ENCODE measurements at regions not wholly inside any gene's neighbourhood (a gene's known extent, or its start where the extent isn't known, plus 50 kb on each side); places are given as distances from the start of the nearest gene placed in this dataset.
"Not testable (repeated sequence)": the region's sequence is repeated elsewhere in the genome, so short reads cannot be mapped to it uniquely, and the experiment has no call there.

DNA sequence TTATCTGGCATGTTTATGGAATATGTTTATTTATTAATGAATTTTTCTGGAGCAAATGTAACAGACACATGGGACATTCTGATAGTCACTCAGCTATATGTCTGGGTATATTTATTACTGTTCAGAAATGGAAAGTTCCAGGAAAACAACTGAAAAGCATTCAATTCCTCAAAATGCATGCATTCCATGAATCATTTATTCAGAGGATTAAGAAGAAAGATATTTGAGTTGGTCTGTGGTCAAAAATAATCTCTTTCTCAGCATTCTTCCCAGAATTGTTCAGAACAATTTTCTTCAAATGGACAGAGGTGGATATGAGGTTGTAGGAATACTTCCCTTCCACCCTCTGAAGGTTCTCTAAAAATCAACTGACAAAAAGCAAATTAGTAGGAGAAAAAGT is 97.6 kb upstream of the ITGB1 start:
- DNase-seq (ENCODE audit: low read depth) = peak; percentile 28
- in situ Hi-C loops (cut with HindIII; ENCODE audit: low sequenced_read_pairs) = no loop called here
- TF ChIP-seq, protein P1, sequence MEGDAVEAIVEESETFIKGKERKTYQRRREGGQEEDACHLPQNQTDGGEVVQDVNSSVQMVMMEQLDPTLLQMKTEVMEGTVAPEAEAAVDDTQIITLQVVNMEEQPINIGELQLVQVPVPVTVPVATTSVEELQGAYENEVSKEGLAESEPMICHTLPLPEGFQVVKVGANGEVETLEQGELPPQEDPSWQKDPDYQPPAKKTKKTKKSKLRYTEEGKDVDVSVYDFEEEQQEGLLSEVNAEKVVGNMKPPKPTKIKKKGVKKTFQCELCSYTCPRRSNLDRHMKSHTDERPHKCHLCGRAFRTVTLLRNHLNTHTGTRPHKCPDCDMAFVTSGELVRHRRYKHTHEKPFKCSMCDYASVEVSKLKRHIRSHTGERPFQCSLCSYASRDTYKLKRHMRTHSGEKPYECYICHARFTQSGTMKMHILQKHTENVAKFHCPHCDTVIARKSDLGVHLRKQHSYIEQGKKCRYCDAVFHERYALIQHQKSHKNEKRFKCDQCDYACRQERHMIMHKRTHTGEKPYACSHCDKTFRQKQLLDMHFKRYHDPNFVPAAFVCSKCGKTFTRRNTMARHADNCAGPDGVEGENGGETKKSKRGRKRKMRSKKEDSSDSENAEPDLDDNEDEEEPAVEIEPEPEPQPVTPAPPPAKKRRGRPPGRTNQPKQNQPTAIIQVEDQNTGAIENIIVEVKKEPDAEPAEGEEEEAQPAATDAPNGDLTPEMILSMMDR (IDR thresholded peaks at IDR 0.05; ENCODE audit: low read depth, low read length, missing control alignments) = no peak
- no peak overlapping the region for H3K4me3 ChIP-seq (ENCODE audit: low read depth, low read length)

DNA sequence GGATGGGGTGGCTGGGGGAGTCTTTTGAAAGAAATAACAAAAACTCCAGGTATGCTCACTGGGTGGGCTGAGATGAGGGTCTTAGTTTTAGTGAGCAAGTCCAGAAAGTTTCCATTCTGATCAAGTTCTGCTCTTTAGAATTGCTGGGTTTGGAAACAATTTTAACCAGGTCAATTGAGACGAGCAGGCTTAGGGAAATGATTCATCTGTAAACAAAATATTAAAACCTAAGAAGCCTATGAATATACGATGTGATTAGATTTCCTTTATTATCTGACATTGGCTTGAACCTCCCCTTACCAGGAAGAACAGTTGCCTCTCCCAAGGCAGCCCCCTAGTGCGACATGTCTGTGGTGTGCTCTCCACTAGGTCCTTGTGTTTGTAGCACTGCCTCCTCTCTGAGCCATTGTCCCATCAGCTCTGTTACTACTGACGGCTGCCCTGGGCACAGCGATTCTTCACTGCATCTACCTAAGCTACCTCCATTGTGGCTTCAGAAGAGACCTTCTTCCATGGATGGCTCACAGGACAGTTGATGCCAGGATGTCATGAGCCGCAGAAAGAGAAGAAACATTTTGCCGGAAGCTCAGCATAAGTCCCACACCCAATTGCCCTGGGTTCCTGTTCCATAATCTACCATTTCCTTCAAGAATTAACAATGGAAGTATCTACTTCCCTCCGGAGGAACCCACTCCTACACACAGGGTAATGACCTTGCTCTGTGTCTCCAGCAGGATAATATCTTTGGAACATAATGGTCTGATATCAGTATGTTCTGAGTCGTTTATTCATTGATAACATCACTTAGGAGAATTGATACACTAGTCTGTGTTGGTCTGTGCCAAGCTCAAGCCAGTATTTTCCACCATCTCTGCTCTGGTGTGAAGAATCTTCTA is 95.1 kb upstream of the ITGB1 start:
- DNase-seq (ENCODE audit: low read depth) = no peak
- in situ Hi-C loops (cut with HindIII; ENCODE audit: low sequenced_read_pairs) = no loop called here
- TF ChIP-seq, protein P1 (IDR thresholded peaks at IDR 0.05; ENCODE audit: low read depth, low read length, missing control alignments) = no peak
- H3K4me3 ChIP-seq (ENCODE audit: low read depth, low read length) = no peak overlapping the region

DNA sequence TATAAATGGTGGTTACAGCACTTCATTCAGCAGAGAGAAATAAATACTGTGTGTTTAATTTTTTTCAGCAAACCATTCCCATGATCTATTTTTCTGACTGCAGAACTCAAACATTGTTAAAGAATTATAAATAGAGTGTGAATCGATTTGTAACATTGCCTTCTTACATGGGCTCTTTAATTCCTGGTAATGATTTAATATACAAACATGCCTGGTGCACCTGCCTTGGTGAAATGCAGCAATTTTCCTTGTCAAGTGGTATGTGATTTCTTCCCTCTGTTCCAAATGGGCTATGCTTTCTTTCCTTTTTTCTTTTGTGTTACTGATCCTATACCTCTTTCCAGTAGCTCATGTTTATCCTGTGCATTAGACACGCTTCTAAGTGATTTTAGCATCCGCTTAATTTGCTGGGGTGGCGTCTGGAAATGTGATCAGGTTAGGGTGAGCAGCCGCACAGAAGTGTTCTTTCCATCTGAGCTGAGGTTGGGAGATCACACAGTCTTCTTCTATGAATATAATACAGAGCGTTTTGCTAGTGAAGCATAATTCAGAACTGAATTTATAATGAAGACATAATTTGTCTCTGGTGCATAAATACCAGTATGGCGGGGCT is 94.3 kb upstream of the ITGB1 start:
- TF ChIP-seq, protein P1 (IDR thresholded peaks at IDR 0.05; ENCODE audit: low read depth, low read length, missing control alignments) = no peak
- in situ Hi-C loops (cut with HindIII; ENCODE audit: low sequenced_read_pairs) = no loop called here
- no peak overlapping the region for H3K4me3 ChIP-seq (ENCODE audit: low read depth, low read length)
- DNase-seq (ENCODE audit: low read depth) = no peak

DNA sequence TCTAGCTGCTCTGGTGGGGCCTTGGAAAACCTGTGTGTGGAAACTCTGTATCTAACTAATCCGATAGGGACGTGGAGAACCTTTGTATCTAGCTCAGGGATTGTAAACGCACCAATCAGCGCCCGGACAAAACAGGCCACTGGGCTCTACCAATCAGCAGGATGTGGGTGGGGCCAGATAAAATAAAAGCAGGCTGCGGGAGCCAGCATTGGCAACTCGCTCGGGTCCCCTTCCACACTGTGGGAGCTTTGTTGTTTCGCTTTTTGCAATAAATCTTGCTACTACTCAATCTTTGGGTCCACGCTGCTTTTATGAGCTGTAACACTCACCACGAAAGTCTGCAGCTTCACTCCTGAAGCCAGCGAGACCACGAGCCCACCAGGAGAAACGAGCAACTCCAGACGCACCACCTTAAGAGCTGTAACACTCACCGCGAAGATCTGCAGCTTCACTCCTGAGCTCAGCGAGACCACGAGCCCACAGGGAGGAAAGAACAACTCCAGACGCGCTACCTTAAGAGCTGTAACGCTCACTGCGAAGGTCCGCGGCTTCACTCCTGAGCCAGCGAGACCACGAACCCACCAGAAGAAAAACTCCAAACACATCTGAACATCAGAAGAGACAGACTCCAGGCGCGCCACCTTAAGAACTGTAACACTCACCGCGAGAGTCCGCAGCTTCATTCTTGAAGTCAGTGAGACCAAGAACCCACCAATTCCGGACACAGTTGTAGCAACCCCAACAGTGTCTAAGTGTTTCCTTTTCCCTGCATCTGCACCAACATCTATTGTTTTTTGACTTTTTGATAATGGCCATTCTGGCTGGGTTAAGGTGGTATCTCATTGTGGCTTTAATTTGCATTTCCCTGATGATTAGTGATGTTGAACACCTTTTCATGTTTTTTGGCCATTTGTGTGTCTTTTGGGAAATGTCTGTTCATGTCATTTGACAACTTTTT is 92.2 kb upstream of the ITGB1 start:
- H3K4me3 ChIP-seq (ENCODE audit: low read depth, low read length); DNase-seq (ENCODE audit: low read depth); in situ Hi-C loops (cut with HindIII; ENCODE audit: low sequenced_read_pairs): not testable (repeated sequence)

DNA sequence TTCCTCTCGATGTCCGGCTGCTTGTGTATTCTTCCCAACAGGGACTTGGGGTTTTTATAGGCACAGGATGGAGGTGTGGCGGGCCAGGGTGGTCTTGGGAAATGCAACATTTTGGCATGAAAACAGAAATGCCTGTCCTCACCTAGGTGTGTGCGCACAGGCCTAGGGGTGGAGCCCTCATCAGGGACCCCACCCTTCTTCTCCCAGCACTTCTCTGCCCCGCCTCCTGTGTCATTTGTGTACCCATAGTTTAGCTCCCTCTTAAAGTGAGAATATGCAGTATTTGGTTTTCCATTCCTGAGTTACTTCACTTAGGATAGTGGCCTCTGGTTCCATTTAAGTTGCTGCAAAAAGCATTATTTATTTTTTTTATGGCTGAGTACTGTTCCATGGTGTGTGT is 90.2 kb upstream of the ITGB1 start:
- no peak for DNase-seq (ENCODE audit: low read depth)
- in situ Hi-C loops (cut with HindIII; ENCODE audit: low sequenced_read_pairs) = no loop called here
- TF ChIP-seq, protein P1 (IDR thresholded peaks at IDR 0.05; ENCODE audit: low read depth, low read length, missing control alignments) = no peak
- H3K4me3 ChIP-seq (ENCODE audit: low read depth, low read length) = no peak overlapping the region

DNA sequence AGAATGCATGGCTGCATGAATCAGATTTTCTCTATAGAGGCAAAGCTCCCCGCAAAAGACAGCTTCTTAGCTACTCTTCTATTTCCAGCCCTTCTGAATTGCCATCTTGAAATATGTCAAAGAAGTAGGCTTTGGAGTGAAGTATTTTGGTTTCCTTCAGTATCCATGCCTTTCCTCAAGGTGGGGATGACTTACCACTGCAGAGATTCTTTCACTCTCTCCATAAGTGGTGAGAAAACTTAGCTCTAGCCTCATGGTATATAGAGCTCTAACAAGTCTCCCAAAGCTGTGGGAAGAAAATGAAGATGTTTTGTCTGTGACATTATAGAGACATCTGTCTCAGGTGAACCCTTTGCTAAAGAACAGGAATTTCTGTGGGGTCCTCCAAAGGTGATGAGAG is 89.6 kb upstream of the ITGB1 start:
- H3K4me3 ChIP-seq (ENCODE audit: low read depth, low read length) = no peak overlapping the region
- no peak for DNase-seq (ENCODE audit: low read depth)
- TF ChIP-seq, protein P1 (IDR thresholded peaks at IDR 0.05; ENCODE audit: low read depth, low read length, missing control alignments) = no peak
- in situ Hi-C loops (cut with HindIII; ENCODE audit: low sequenced_read_pairs) = no loop called here
